K562 (cell line): ENCODE measurements at regions not wholly inside any gene's neighbourhood (a gene's known extent, or its start where the extent isn't known, plus 50 kb on each side); places are given as distances from the start of the nearest gene placed in this dataset.

Experiments used
- NR3C1 ChIP-seq: sonication (generic); formaldehyde crosslinking; IDR thresholded peaks from 2 replicates; pipeline ENCODE4 v1.8.1; 2022; ENCODE audit warnings: missing genetic modification reagents
- TF ChIP-seq, protein P1 (sequence below), 3 experiments: IDR thresholded peaks in 2 of 3; conservative IDR thresholded peaks in 1 of 3; 2 replicates each; pipeline ENCODE4 v1.5.1; 2011 to 2012; ENCODE audit warnings: low read length in 3 of 3, mild to moderate bottlenecking in 3 of 3, control low read depth in 2 of 3, improper control_type of control experiment in 1 of 3, inconsistent platforms in 1 of 3, low read depth in 1 of 3, mixed read lengths in 1 of 3, moderate library complexity in 1 of 3; ENCODE audit not compliant: insufficient read depth in 2 of 3

DNA sequence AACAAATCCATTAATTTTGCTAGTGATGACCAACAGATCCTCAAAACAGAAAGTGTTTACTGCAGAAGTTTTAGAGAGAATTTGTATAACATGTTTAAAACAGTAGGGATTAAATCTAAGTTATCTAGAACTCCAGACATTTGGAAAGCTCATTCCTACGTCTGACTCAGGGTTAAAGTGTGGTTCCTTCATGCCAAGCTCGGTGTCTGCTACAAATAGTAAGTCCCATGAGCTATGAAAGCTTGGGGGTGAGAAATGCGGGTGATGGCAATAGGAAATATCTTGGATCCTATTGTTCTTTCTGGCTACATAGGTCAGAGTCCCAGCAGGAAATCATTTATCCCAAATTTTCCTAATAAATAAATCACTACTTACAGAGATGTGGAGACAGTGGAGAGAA, 867.1 kb downstream of the UQCRFS1 start:
- TF ChIP-seq, protein P1, sequence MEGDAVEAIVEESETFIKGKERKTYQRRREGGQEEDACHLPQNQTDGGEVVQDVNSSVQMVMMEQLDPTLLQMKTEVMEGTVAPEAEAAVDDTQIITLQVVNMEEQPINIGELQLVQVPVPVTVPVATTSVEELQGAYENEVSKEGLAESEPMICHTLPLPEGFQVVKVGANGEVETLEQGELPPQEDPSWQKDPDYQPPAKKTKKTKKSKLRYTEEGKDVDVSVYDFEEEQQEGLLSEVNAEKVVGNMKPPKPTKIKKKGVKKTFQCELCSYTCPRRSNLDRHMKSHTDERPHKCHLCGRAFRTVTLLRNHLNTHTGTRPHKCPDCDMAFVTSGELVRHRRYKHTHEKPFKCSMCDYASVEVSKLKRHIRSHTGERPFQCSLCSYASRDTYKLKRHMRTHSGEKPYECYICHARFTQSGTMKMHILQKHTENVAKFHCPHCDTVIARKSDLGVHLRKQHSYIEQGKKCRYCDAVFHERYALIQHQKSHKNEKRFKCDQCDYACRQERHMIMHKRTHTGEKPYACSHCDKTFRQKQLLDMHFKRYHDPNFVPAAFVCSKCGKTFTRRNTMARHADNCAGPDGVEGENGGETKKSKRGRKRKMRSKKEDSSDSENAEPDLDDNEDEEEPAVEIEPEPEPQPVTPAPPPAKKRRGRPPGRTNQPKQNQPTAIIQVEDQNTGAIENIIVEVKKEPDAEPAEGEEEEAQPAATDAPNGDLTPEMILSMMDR (IDR thresholded peaks at IDR 0.05 in 2 of 3, conservative IDR thresholded peaks at IDR 0.05 in 1 of 3; ENCODE audit: insufficient read depth in 2 of 3, low read depth in 1 of 3, low read length in 3 of 3), result no peak
- no peak for TF ChIP-seq NR3C1 (CRISPR knock-in tag)
